Activated naive CD4-positive, alpha-beta T cell treated with anti-CD3 and anti-CD28 coated beads, Interleukin-2, amount 50 U/mL, for 16 hours (primary cell): ENCODE measurements at regions not wholly inside any gene's neighbourhood (a gene's known extent, or its start where the extent isn't known, plus 50 kb on each side); places are given as distances from the start of the nearest gene placed in this dataset.
"Not testable (repeated sequence)": the region's sequence is repeated elsewhere in the genome, so short reads cannot be mapped to it uniquely, and the experiment has no call there.

Experiments used
- DNase-seq: peaks from one replicate; pipeline ENCODE4 v3.0.0-alpha.2; 2020

- DNase-seq = no peak
These were observed 132.1 kb upstream of the KCNG1 start for GRCh38 chr20:51154708-51155690.

DNA sequence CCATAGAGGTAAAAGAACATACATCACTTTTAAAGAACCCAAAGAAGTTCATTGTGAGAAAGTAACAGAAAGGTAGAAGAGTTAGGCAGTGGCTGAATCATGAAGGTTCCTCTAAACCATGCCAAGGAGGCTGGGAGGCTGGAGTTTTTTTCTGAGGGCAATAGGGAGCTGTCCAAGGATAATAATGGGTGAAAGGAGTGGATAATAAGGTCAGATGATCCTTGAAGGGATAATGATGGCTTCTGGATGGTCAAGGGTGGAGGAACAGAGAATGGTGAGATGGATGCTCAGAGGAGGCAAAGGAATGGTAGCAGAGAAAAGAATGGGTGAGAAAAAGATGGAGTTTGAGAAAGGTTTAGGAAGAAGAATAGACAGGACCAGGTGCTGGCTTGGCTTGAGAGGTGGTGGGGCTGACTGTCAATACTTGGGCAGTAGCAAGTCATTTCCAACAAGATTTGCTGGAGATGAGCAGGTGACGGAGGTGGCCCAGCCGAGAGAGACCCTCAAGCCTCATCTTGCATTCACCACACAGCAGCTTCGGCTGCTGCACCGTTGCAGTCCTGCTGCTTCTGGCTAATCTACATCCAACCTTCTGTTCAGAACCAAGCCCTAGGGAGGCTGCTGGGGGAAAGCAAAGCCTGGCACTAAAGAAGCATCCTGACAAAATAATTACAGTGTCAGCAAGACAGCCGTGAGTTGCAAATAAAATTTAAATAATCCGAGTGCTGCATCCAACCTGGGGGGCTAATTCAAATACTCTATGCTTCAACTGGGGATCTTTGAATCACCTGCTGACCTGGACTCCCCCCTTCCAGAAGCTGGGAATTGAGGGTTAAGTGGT, 131.2 kb upstream of the KCNG1 start:
- no peak for DNase-seq

- DNase-seq = no peak
These were observed 126.0 kb upstream of the KCNG1 start for GRCh38 chr20:51148941-51149340.

DNA sequence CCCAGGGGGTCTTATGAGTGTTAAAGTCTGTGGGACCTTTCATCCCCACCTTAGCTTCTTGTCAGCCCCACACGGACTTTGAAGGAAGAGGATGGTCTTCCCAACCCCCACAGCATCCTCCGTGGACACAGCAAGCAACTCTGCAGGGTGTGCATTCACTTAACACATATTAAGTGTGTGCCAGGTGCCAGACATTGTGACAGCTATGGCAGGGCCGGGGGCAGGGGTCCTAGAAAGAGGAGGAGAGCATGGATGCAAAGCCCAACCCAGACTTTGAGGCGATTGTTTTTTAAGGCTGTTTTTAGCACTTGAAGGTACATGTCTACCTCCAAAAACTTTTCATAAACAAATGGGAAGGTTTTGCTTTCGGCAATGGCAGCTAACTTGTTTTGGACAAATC, 121.6 kb upstream of the KCNG1 start:
- no peak for DNase-seq

- DNase-seq = no peak
These were observed 120.7 kb upstream of the KCNG1 start for GRCh38 chr20:51143652-51144051.

GRCh38 chr20:51142448-51142847, 119.5 kb upstream of the KCNG1 start:
- DNase-seq = no peak

GRCh38 chr20:51140671-51141070, 117.8 kb upstream of the KCNG1 start:
- no peak for DNase-seq

GRCh38 chr20:51139891-51140290, 117.0 kb upstream of the KCNG1 start:
- no peak for DNase-seq

DNA sequence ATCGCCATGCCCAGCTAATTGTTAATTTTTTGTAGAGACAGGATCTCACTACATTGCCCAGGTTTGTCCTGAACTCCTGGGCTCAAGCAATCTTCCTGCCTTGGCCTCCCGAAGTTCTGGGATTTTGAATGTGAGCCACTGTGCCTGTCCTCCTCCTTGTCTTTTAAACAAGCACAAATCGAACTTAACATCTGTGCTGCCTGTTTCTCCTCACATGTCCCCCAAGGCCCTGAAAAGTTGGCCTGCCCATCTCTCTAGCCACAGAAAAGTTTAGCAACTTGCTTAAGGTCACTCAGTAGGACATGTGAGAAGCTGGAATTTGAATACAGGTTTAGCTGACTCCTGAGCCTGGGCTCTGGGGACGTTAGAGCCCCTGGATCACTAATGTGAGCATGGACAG, 115.7 kb upstream of the KCNG1 start:
- no peak for DNase-seq

- no peak for DNase-seq
These were observed 114.6 kb upstream of the KCNG1 start for GRCh38 chr20:51137461-51137860.

DNA sequence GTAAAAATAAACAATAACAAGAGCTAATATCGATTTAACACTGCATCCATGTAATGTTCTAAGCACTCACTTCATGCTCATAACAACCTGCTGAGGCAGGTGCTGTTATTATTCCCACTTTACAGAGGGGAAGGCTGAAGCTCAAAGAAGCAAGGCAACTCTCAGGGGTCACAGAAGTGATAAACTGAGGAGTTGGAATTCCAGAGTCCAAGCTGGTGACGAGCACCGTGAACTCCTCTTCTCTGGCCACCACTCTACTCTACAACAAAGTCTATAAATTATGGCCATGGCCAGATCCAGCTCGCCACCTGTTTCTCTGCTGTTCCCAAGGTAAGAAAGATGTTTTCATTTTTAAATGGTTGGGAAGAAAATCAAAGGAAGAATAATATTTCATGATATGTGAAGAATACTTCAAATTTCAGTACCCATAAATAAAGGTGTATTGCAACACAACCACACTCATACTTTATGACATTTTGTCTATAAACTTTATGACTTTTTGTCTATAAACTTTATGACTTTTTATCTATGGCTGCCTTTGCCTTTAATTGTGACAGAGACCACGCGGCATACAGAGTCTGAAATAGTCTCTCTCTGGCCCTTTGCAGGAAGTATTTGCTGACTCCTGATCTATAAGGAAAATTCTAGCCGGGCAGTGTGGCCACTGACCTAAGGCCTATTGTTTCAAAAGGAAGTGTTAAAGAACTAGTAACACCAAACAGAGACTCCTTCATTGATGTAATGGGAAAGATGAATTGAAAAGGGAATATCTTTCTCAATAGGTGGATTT, 113.2 kb upstream of the KCNG1 start:
- no peak for DNase-seq

GRCh38 chr20:51134405-51134804, 111.5 kb upstream of the KCNG1 start:
- no peak for DNase-seq

- DNase-seq = no peak
These were observed 109.4 kb upstream of the KCNG1 start for GRCh38 chr20:51132279-51132678.

GRCh38 chr20:51131811-51132210, 108.9 kb upstream of the KCNG1 start:
- no peak for DNase-seq

- DNase-seq = no peak
These were observed 106.4 kb upstream of the KCNG1 start for GRCh38 chr20:51129147-51129776.

DNA sequence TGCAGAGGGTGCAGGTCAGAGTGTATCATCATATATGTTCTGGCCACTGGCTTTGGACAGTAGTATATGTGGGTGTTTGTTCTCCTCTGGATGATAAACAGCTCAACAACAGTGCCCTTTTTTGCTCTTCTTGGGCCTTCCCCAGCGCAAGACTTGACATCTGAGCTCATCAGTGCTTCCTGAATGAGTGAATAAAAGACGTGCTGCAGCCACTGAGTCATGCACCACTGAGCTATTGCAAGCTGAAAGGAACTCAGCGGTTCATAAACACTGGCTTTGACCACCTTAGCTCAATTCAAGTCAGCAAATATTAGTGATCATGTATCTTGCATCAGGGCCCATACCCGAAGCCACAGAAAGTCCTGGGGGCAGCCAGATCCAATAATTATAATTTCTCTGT, 105.3 kb upstream of the KCNG1 start:
- DNase-seq = no peak

- no peak for DNase-seq
These were observed 104.8 kb upstream of the KCNG1 start for GRCh38 chr20:51127713-51128112.

- DNase-seq = no peak
These were observed 103.4 kb upstream of the KCNG1 start for GRCh38 chr20:51126337-51126736.

DNA sequence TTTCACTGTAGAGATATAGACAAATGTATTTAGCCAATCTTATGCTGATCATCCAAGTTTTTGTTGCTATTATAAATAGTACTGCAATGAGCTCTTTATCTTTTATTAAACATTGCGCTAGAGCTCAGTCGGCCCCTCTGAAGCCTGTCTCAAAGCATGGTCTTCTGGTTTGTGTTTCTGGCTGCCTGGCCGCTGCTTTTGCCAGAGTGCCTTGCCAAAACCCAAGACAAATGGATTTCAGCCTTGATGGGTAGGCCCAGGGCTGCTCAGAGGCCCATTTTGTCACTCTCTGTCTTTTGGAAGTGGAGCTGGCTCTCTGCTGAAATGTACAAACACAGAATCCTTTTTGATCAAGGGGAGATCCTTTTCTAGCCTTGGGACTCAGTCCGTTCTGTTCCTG, 102.9 kb upstream of the KCNG1 start:
- no peak for DNase-seq

- no peak for DNase-seq
These were observed 102.2 kb upstream of the KCNG1 start for GRCh38 chr20:51125105-51125504.

DNA sequence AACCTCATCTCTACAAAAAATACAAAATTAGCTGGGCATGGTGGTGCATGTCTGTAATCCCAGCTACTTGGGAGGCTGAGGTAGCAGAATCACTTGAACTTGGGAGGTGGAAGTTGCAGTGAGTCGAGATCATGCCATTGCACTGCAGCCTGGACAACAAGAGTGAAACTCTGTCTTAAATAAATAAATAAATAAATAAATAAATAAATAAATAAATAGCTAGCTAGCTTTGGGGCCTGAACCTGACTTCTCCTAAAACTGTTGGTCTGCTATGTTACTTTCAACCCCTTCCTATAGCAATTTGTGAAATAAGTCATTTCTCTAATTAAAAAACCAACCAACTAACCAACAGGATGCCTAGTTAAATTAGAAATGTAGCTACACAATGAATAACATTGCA, 101.0 kb upstream of the KCNG1 start:
- DNase-seq = not testable (repeated sequence)

DNA sequence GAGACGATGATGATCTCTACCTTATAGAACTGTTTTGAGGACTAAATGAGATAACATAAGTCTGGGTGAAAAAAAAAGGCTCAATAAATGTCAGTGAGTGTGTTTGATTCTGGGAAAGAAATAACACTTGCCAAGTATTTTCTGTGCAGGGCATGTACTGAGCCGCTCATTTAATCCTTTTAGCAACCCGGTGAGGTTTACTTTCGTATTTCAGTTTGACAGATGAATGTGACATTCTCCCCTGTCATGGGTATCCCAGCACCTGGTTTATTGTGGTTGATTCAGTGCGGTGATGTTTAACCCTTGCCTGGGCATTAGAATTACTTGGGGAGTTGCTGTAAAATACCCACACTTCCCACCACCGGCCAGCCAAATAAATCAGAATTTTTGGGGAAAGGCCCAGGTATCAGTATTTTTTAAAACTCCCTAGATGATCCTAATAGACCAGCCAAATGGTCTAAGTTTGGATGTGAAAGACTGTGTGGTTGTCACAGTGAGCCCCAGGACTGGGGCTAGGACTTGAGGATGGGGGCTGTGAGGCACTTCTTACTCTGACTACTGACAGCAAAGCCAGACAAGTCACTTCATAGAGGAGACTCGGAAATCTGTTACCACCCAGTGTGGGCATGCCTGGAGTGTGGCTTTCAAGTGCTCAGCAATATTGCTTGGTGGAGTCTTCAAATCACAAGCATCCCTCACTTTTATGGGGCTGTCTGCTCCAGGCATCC, 100.2 kb upstream of the KCNG1 start:
- DNase-seq = no peak
